ENCODE measurements at regions not wholly inside any gene's neighbourhood (a gene's known extent, or its start where the extent isn't known, plus 50 kb on each side); places are given as distances from the start of the nearest gene placed in this dataset.
"Not testable (repeated sequence)": the region's sequence is repeated elsewhere in the genome, so short reads cannot be mapped to it uniquely, and the experiment has no call there.

GRCh38 chr4:181896614-181897013 is 346.6 kb upstream of the TENM3 start:
- H3K4me3 ChIP-seq (ENCODE audit: low read depth in 1 of 2, low read length in 2 of 2), result no peak overlapping the region
- no peaks in the 10 kb centered on the region for H4K20me1 ChIP-seq (ENCODE audit: insufficient read depth, low read length)
- H3K79me2 ChIP-seq (ENCODE audit: insufficient read depth, low read length), result no peaks in the 10 kb centered on the region
- H3K4me1 ChIP-seq (ENCODE audit: insufficient read depth, low read length), result no peaks in the 10 kb centered on the region
- H3K27ac ChIP-seq (ENCODE audit: low read length), result no peak overlapping the region
- no peaks in the 10 kb centered on the region for H3K36me3 ChIP-seq (ENCODE audit: insufficient read depth, low read length)
- H3K27me3 ChIP-seq (ENCODE audit: insufficient read depth, low read length, poor library complexity), result no peaks in the 10 kb centered on the region
- no peak for DNase-seq
- ATAC-seq (ENCODE audit: insufficient read depth, low read depth), result no peak
- no peaks in the 10 kb centered on the region for H3K9me3 ChIP-seq (ENCODE audit: insufficient read depth, low read length, severe bottlenecking)
- H3K9ac ChIP-seq (ENCODE audit: low read depth, low read length), result no peak overlapping the region
- H3K4me2 ChIP-seq (ENCODE audit: insufficient read depth, low read length), result no peak overlapping the region
- no peak overlapping the region for H2AFZ ChIP-seq (ENCODE audit: low read depth, low read length)
- TF ChIP-seq EZH2 (IDR thresholded peaks at IDR 0.05; ENCODE audit: borderline replicate concordance, low read depth, low read length, severe bottlenecking) (no peak), CTCF (IDR thresholded peaks at IDR 0.05; ENCODE audit: borderline replicate concordance, extremely low read depth, low read length, poor library complexity, severe bottlenecking) (no peak)

GRCh38 chr4:181897935-181898334 is 345.3 kb upstream of the TENM3 start:
- Histone ChIP-seq H3K4me1 (ENCODE audit: insufficient read depth, low read length) (no peaks in the 10 kb centered on the region), H3K4me3 (ENCODE audit: low read depth in 1 of 2, low read length in 2 of 2) (no peak overlapping the region), H3K27me3 (ENCODE audit: insufficient read depth, low read length, poor library complexity) (no peaks in the 10 kb centered on the region), H4K20me1 (ENCODE audit: insufficient read depth, low read length) (no peaks in the 10 kb centered on the region), H2AFZ (ENCODE audit: low read depth, low read length) (no peak overlapping the region), H3K36me3 (ENCODE audit: insufficient read depth, low read length) (no peaks in the 10 kb centered on the region), H3K79me2 (ENCODE audit: insufficient read depth, low read length) (no peaks in the 10 kb centered on the region), H3K4me2 (ENCODE audit: insufficient read depth, low read length) (no peak overlapping the region), H3K9ac (ENCODE audit: low read depth, low read length) (no peak overlapping the region), H3K27ac (ENCODE audit: low read length) (no peak overlapping the region), H3K9me3 (ENCODE audit: insufficient read depth, low read length, severe bottlenecking) (no peaks in the 10 kb centered on the region)
- ATAC-seq (ENCODE audit: insufficient read depth, low read depth) (no peak), DNase-seq (no peak)
- TF ChIP-seq CTCF (IDR thresholded peaks at IDR 0.05; ENCODE audit: borderline replicate concordance, extremely low read depth, low read length, poor library complexity, severe bottlenecking) (no peak), EZH2 (IDR thresholded peaks at IDR 0.05; ENCODE audit: borderline replicate concordance, low read depth, low read length, severe bottlenecking) (no peak)

- not testable (repeated sequence) for H3K79me2 ChIP-seq (ENCODE audit: insufficient read depth, low read length); H3K9ac ChIP-seq (ENCODE audit: low read depth, low read length); H3K9me3 ChIP-seq (ENCODE audit: insufficient read depth, low read length, severe bottlenecking); H3K27ac ChIP-seq (ENCODE audit: low read length); ATAC-seq (ENCODE audit: insufficient read depth, low read depth); H3K36me3 ChIP-seq (ENCODE audit: insufficient read depth, low read length); H3K4me1 ChIP-seq (ENCODE audit: insufficient read depth, low read length); H3K4me3 ChIP-seq (ENCODE audit: low read depth in 1 of 2, low read length in 2 of 2); H2AFZ ChIP-seq (ENCODE audit: low read depth, low read length); H4K20me1 ChIP-seq (ENCODE audit: insufficient read depth, low read length); H3K27me3 ChIP-seq (ENCODE audit: insufficient read depth, low read length, poor library complexity); H3K4me2 ChIP-seq (ENCODE audit: insufficient read depth, low read length); DNase-seq
Measured at GRCh38 chr4:181902404-181902803, 340.8 kb upstream of the TENM3 start.

- TF ChIP-seq CTCF (IDR thresholded peaks at IDR 0.05; ENCODE audit: borderline replicate concordance, extremely low read depth, low read length, poor library complexity, severe bottlenecking), result no peak
- no peak for TF ChIP-seq EZH2 (IDR thresholded peaks at IDR 0.05; ENCODE audit: borderline replicate concordance, low read depth, low read length, severe bottlenecking)
- Histone ChIP-seq H3K9ac (ENCODE audit: low read depth, low read length) (no peak overlapping the region), H2AFZ (ENCODE audit: low read depth, low read length) (no peak overlapping the region), H3K36me3 (ENCODE audit: insufficient read depth, low read length) (no peaks in the 10 kb centered on the region), H4K20me1 (ENCODE audit: insufficient read depth, low read length) (no peaks in the 10 kb centered on the region), H3K79me2 (ENCODE audit: insufficient read depth, low read length) (no peaks in the 10 kb centered on the region), H3K9me3 (ENCODE audit: insufficient read depth, low read length, severe bottlenecking) (no peaks in the 10 kb centered on the region), H3K4me2 (ENCODE audit: insufficient read depth, low read length) (no peak overlapping the region), H3K4me3 (ENCODE audit: low read depth in 1 of 2, low read length in 2 of 2) (no peak overlapping the region), H3K4me1 (ENCODE audit: insufficient read depth, low read length) (no peaks in the 10 kb centered on the region), H3K27me3 (ENCODE audit: insufficient read depth, low read length, poor library complexity) (no peaks in the 10 kb centered on the region), H3K27ac (ENCODE audit: low read length) (no peak overlapping the region)
- DNase-seq (no peak), ATAC-seq (ENCODE audit: insufficient read depth, low read depth) (no peak)
Measured at GRCh38 chr4:181905708-181906107, 337.5 kb upstream of the TENM3 start.
